GM12872 (cell line): ENCODE measurements at regions not wholly inside any gene's neighbourhood (a gene's known extent, or its start where the extent isn't known, plus 50 kb on each side); places are given as distances from the start of the nearest gene placed in this dataset.

Experiments
- CTCF ChIP-seq: IDR thresholded peaks from 3 replicates; pipeline ENCODE4 v1.5.1; 2011; ENCODE audit warnings: low read depth, mild to moderate bottlenecking, low read length, moderate library complexity; ENCODE audit not compliant: insufficient read depth

GRCh38 chr12:30810918-30811317 lies 56.2 kb upstream of the CAPRIN2 start:
- TF ChIP-seq CTCF, result no peak

- TF ChIP-seq CTCF, result no peak
Measured at GRCh38 chr12:30807695-30808034, 52.9 kb upstream of the CAPRIN2 start.

GRCh38 chr12:30806989-30807694 lies 52.4 kb upstream of the CAPRIN2 start:
- TF ChIP-seq CTCF, result peak; percentile 71

GRCh38 chr12:30805959-30806358 lies 51.2 kb upstream of the CAPRIN2 start:
- TF ChIP-seq CTCF, result no peak
